ENCODE measurements at regions not wholly inside any gene's neighbourhood (a gene's known extent, or its start where the extent isn't known, plus 50 kb on each side); places are given as distances from the start of the nearest gene placed in this dataset.

DNA sequence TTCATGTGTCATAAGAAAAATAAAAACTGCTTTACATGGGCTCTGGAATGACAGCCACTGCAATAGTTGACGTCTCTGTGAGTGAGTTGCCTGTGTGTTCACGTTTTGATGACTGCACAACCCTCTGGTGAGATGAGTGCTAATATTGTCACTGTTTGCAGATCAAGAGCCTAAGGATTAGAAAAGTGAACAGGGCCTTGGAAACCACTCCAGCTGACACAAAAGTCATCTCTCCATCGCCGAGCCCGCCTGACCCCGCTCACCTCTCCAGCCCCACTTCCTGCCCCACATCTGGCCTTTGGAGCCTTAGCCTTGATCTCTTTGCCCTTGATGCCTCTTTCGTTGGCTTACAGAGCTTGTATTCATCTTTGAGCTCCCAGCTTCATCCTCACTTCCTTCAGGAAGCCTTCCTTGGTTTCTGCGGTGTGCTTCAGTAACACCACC is 351.7 kb downstream of the TCERG1L start:
- no peak for DNase-seq
- H3K4me1 ChIP-seq (ENCODE audit: insufficient read depth, low read length) = no peaks in the 10 kb centered on the region
- ChIA-PET CTCF (no interaction called here), POLR2A (ENCODE audit: unreplicated experiment) (no interaction called here)
- H3K9me3 ChIP-seq (ENCODE audit: low read length) = no peaks in the 10 kb centered on the region
- H3F3A ChIP-seq (ENCODE audit: low read length, unreplicated experiment) = no peaks in the 10 kb centered on the region
- H3K79me2 ChIP-seq (ENCODE audit: low read length) = no peaks in the 10 kb centered on the region
- no peak overlapping the region for H2AFZ ChIP-seq (ENCODE audit: low read length)
- no peak overlapping the region for H3K4me3 ChIP-seq (ENCODE audit: low read length)
- TF ChIP-seq EZH2 (IDR thresholded peaks at IDR 0.05; ENCODE audit: low read length, unreplicated experiment) (no peak), EZH2phosphoT487 (IDR thresholded peaks at IDR 0.05; ENCODE audit: borderline replicate concordance, low read length) (no peak)
- TF ChIP-seq, protein P1, sequence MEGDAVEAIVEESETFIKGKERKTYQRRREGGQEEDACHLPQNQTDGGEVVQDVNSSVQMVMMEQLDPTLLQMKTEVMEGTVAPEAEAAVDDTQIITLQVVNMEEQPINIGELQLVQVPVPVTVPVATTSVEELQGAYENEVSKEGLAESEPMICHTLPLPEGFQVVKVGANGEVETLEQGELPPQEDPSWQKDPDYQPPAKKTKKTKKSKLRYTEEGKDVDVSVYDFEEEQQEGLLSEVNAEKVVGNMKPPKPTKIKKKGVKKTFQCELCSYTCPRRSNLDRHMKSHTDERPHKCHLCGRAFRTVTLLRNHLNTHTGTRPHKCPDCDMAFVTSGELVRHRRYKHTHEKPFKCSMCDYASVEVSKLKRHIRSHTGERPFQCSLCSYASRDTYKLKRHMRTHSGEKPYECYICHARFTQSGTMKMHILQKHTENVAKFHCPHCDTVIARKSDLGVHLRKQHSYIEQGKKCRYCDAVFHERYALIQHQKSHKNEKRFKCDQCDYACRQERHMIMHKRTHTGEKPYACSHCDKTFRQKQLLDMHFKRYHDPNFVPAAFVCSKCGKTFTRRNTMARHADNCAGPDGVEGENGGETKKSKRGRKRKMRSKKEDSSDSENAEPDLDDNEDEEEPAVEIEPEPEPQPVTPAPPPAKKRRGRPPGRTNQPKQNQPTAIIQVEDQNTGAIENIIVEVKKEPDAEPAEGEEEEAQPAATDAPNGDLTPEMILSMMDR (conservative IDR thresholded peaks at IDR 0.05; ENCODE audit: low read depth, low read length) = no peak
- no peak for ATAC-seq
- no peak overlapping the region for H3K4me2 ChIP-seq (ENCODE audit: low read length)
- BruUV-seq (replicated peaks) = no TSS peak
- no peaks in the 10 kb centered on the region for H3K36me3 ChIP-seq (ENCODE audit: low read depth, low read length)
- intact Hi-C loops (cut with micrococcal nuclease) = no loop called here
- no peak overlapping the region for H3K9ac ChIP-seq (ENCODE audit: low read length)
- no peak overlapping the region for H3K27ac ChIP-seq (ENCODE audit: low read length)
- H4K20me1 ChIP-seq (ENCODE audit: low read length) = no peaks in the 10 kb centered on the region
- no peaks in the 10 kb centered on the region for H3K9me2 ChIP-seq (replicated peaks; ENCODE audit: low read length)
- no peaks in the 10 kb centered on the region for H3K27me3 ChIP-seq (ENCODE audit: low read length)

GRCh38 chr10:130960531-130960930 is 351.0 kb downstream of the TCERG1L start:
- CTCF ChIA-PET = no interaction called here
- no peak overlapping the region for H3K9ac ChIP-seq (ENCODE audit: low read length)

GRCh38 chr10:130961506-130962239 is 349.8 kb downstream of the TCERG1L start:
- no peaks in the 10 kb centered on the region for H3K4me1 ChIP-seq (ENCODE audit: insufficient read depth, low read length)
- TF ChIP-seq EZH2phosphoT487 (IDR thresholded peaks at IDR 0.05; ENCODE audit: borderline replicate concordance, low read length) = no peak
- TF ChIP-seq, protein P1 (conservative IDR thresholded peaks at IDR 0.05; ENCODE audit: low read depth, low read length) = no peak
- no peak for TF ChIP-seq EZH2 (IDR thresholded peaks at IDR 0.05; ENCODE audit: low read length, unreplicated experiment)
- ChIA-PET CTCF (no interaction called here), POLR2A (ENCODE audit: unreplicated experiment) (no interaction called here)
- ATAC-seq (no peak), DNase-seq (no peak)
- intact Hi-C loops (cut with micrococcal nuclease) = no loop called here
- no peaks in the 10 kb centered on the region for H3K27me3 ChIP-seq (ENCODE audit: low read length)
- H3K9me3 ChIP-seq (ENCODE audit: low read length) = no peaks in the 10 kb centered on the region
- H3K36me3 ChIP-seq (ENCODE audit: low read depth, low read length) = no peaks in the 10 kb centered on the region
- BruUV-seq (replicated peaks) = no TSS peak
- no peaks in the 10 kb centered on the region for H3F3A ChIP-seq (ENCODE audit: low read length, unreplicated experiment)
- H4K20me1 ChIP-seq (ENCODE audit: low read length) = no peaks in the 10 kb centered on the region
- no peaks in the 10 kb centered on the region for H3K9me2 ChIP-seq (replicated peaks; ENCODE audit: low read length)
- no peak overlapping the region for H3K4me2 ChIP-seq (ENCODE audit: low read length)
- H3K4me3 ChIP-seq (ENCODE audit: low read length) = no peak overlapping the region
- H3K79me2 ChIP-seq (ENCODE audit: low read length) = no peaks in the 10 kb centered on the region
- H2AFZ ChIP-seq (ENCODE audit: low read length) = no peak overlapping the region
- no peak overlapping the region for H3K9ac ChIP-seq (ENCODE audit: low read length)
- H3K27ac ChIP-seq (ENCODE audit: low read length) = no peak overlapping the region

More at GRCh38 chr10:130960531-130960930, 351.0 kb downstream of the TCERG1L start:
- no peak overlapping the region for H2AFZ ChIP-seq (ENCODE audit: low read length)
- H3K27ac ChIP-seq (ENCODE audit: low read length) = no peak overlapping the region
- H3K36me3 ChIP-seq (ENCODE audit: low read depth, low read length) = no peaks in the 10 kb centered on the region
- no peak for ATAC-seq
- H3K9me3 ChIP-seq (ENCODE audit: low read length) = no peaks in the 10 kb centered on the region
- no peak overlapping the region for H3K4me3 ChIP-seq (ENCODE audit: low read length)
- DNase-seq = no peak
- no peak overlapping the region for H3K4me2 ChIP-seq (ENCODE audit: low read length)
- intact Hi-C loops (cut with micrococcal nuclease) = no loop called here
- no peaks in the 10 kb centered on the region for H3K9me2 ChIP-seq (replicated peaks; ENCODE audit: low read length)
- POLR2A ChIA-PET (ENCODE audit: unreplicated experiment) = no interaction called here
- H3K79me2 ChIP-seq (ENCODE audit: low read length) = no peaks in the 10 kb centered on the region
- H4K20me1 ChIP-seq (ENCODE audit: low read length) = no peaks in the 10 kb centered on the region
- H3K27me3 ChIP-seq (ENCODE audit: low read length) = no peaks in the 10 kb centered on the region
- H3F3A ChIP-seq (ENCODE audit: low read length, unreplicated experiment) = no peaks in the 10 kb centered on the region
- BruUV-seq (replicated peaks) = no TSS peak
- H3K4me1 ChIP-seq (ENCODE audit: insufficient read depth, low read length) = no peaks in the 10 kb centered on the region
- no peak for TF ChIP-seq EZH2 (IDR thresholded peaks at IDR 0.05; ENCODE audit: low read length, unreplicated experiment)
- TF ChIP-seq, protein P1 (conservative IDR thresholded peaks at IDR 0.05; ENCODE audit: low read depth, low read length) = no peak
- TF ChIP-seq EZH2phosphoT487 (IDR thresholded peaks at IDR 0.05; ENCODE audit: borderline replicate concordance, low read length) = no peak
